ENCODE measurements at regions not wholly inside any gene's neighbourhood (a gene's known extent, or its start where the extent isn't known, plus 50 kb on each side); places are given as distances from the start of the nearest gene placed in this dataset.

DNA sequence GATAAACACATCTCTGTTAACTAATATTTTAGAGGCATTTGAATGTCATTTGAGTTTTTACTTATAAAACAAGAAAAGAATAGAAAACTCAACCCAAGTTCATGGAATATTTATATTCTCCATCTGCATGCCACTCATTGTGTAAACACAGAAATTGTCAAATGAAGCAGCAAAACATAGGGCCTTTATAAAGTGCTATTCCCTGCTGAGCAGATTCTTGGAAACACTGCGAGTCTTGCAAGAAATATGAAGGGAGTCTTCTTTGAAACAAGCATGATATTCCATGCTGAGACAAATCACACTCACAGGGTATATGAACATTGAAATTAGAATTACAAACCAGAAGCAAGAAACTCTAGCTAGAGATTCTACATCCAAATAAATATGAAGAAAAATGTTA lies 655.8 kb downstream of the BRINP3 start:
- DNase-seq, result no peak

DNA sequence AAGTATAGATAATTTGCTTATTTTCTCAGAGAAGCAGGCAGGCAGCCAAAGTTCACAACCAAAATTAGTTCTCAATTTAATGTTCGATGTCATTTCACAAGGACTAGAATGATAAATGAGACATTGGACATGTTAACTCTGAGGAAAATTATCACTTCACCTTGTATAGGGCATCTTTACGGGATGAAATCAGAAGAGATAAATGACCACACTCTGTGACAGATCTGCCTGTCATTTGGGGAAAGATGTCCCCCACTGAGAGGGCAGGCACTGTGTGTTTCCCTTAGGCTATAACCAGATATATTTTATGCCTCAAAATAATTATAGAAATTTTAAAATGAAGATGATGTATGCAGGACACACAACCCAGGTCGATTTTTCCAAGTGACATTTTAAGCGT lies 642.9 kb downstream of the BRINP3 start:
- DNase-seq, result no peak

DNA sequence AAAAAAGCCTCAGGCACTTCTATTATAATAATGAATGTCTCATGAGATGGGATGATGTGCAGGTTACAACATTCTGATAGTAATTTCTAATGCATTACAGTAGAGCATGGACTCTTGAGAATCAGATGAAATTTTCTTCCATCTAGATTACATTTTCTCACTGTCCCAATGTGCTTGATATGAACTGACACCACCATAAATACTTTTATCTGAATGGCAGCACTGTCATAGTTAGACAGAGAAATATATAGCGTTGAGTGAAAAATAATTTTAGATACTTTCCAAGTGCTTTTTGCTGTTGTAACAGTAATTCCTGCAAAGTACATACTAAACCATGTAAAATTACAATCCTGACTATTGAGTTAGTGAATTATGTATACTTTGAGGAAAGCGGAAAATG lies 630.1 kb downstream of the BRINP3 start:
- no peak for DNase-seq

DNA sequence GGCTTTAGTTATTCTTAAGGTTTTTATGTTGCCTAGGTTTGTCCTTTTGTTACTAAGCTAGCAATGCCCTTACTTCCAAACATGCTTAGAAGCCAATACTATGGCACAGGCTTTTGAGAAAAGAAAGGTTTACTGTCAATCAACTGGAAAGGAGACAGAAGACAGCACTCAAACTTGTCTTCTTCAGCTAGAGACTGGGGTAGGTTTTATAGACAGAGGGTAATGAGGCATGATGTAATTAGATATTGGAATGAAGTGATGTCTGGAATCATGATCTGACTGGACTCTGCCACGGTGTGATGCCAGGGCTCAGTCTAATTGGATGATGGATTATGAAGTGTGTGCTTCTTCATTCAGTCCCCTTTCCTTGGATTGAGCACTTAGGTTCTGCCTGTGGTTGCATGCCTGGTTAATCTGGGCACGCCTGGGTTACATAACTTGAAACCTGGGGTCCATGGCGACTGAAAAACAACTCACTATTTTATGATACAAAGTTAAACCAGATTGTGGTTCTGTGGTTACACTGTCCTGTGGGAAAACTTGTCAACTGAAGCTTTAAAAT lies 625.8 kb downstream of the BRINP3 start:
- DNase-seq, result no peak

DNA sequence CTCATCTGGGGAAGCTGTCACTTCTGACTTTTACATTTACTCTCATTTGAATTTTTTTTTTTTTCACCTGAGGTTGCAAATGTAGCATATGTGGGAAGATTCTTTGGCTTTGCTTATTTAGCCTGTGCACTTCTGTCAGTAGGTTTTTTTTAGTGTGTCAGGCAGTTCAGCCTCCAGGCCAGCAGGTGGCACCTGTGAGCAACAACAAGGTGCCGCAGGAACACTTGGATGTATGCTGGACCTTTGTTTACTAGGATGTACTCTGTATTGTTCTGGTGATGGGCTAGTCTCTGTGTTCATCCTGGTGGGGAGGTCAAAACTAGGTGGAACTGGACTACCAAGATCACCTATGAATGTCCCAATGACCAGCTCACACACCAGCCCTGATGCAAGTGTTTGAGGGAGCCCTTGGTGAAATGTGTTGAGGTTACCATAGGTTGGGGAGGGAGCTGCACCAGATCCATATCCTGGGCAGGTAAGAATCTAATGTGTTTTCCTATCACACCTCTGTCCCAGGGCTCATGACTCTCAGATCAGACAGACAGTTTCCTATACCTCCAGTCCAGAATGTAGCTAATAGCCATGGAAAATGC lies 618.2 kb downstream of the BRINP3 start:
- DNase-seq, result no peak

DNA sequence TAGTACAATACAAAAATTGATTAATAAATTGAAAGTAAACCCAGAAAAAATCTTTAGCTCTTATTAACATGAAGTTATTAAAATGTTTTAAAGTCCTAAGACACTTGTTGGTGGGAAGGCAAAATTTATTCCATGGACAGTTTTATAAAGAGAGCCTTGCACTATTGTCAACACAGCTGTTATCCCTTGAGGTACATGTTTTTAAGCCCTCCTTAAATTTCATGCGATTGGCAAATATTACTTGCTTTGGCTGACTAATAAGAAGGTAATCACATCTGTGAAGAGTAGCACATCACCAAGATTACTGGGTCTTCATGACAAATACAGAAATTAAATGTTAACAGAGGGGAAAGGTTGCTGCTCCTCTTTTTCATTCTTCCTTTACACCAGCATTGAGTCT lies 611.1 kb downstream of the BRINP3 start:
- DNase-seq, result no peak

DNA sequence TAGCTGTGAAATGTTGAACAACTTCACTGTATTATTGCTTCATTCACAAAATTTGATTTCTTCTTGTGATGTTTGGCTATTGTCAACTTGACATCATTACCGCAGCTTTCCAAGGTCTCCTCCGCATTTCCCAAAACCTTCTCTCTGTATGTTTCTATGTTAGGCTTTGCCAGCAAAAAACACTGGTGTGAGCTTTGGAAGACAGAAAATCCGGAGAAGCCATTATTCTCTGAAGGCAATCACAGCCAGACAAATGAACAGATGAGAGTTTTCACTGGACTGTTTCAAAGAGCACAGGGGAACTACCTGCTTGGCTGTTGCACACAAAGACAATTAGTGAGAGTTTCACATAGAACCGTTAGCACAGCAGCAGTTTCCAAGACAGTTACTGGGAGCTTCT lies 609.6 kb downstream of the BRINP3 start:
- DNase-seq, result no peak

DNA sequence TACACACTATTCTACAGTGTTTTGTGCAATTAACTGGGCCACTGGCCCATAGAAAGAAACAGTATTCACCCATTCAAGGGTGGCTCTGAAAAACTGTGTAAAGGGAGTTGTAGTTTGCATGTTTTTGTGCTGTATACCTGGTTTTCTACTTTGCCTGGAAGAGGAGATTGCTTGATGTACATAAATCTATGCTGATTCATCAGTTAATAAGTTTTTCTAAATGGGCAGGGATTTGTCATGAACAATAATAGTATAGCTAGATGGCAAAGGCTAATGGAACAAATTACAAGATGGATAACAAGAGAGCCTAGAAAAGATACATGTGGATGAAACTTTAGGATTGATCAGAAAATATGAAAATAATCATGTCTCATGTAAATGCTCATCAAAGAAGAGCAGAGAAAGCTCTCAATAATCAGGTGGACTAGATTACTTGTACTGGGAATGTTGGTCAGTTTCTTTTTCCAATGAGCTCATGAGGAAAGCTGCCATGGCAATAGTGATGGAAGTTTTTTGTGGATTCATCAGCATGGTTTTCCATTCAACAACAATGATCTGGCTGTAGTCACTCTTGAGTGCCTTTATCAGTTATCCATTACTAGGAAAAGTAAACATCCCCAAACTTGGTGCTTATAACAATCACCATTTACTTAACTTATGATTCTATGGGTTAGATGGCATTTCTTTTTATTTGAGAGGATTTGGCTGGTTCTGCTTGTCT lies 602.8 kb downstream of the BRINP3 start:
- no peak for DNase-seq

DNA sequence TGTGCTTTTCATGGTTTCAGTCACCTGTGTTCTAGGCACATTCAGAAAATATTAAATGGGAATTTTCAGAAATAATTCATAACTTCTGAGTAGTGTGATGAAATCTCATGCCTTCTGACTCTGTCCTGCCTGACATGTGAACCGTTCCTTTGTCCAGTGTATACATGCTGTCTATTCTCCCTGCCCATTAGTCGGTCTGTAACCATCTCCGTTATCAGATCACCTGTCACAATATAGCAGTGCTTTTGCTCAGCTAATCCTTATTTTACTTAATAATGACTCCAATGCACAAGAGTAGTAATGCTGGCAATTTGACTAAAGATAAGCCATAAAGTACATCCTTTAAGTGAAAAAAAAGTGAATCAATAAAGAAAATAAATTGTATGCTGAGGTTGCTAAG lies 597.5 kb downstream of the BRINP3 start:
- no peak for DNase-seq

DNA sequence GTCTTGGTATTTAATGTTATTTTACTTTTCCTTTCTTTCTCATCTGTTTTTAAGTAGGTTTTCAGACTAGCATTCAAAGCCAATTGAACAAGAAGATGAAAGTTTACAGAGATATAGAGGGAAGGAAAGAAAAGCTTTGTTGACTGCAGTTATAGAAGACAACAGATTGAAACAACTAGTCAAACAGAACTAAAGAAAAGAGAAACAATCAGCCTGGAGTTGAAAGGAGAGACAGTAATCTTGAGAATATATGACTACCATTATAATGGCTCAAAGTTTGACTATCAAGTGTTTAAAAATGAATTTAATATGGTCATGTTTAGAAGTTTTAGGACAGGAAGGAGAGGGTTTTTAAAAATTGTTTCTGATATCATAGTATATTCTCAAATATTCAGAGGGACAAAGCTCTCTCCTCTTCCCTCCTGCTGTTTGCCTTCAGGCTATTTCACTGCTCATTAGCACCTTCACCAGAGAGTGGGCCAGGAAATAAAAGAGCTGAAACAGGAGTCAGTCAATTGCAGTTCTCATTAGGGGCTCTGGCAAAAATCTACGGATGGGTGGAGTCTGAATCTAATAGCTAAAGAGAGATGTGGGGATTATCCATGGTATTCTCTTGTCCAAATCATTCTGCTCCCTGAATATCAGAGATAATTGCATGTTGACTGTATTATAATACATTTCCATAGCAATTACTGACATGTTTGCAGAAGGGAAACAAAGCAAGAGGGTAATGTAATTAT lies 577.8 kb downstream of the BRINP3 start:
- peak; percentile 12 to 17 for DNase-seq

DNA sequence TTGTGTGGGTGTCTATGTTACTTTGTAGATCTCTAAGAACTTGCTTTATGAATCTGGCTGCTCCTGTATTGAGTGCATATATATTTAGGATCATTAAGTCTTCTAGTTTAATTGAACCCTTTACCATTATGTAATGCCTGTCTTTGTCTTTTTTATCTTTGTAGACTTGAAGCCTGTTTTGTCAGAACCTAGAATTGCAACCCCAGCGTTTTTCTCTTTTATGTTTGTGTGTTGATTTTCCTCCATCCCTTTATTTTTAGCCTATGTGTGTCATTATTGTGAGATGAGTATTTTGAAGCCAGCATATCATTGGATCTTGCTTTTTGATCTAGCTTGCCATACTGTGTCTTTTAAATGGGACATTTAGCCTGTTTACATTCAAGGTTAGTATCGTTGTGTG lies 573.2 kb downstream of the BRINP3 start:
- DNase-seq, result no peak

DNA sequence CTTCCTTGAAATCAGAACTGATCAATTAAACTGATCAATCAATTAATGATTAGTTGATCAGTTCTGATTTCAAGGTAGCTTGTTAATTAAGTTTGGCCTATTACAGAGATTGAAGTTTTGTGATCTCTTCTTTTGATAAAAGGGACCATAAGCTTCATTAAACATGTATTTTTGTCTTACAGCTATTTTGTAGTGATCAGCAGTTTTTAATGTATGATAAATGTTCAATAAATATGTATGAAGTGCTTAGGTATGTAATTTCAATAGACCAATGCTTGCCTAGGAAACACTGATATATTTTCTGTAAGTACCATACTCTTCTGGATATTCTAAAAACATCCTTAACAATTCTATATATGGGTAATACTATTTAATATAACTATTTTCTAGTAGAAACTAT lies 569.6 kb downstream of the BRINP3 start:
- no peak for DNase-seq

DNA sequence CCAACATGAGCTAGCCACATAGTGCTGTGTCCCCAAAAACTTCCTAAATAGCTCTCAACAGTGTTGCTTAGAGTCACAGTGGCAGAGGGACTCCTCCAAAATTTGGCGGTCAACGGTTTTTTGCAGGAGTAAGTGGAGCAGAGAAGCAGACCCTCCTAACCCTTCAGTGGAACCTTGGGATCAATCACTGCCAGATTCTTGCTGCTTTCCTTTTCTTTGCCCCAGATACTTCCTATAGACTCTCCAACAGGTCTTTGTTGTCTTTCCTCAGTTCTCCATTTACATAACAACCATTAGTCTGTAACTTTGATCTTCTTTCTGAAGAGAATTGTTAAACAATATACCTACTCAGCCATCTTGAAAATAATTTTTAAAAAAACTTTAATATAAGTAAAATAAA lies 556.1 kb downstream of the BRINP3 start:
- DNase-seq, result no peak

DNA sequence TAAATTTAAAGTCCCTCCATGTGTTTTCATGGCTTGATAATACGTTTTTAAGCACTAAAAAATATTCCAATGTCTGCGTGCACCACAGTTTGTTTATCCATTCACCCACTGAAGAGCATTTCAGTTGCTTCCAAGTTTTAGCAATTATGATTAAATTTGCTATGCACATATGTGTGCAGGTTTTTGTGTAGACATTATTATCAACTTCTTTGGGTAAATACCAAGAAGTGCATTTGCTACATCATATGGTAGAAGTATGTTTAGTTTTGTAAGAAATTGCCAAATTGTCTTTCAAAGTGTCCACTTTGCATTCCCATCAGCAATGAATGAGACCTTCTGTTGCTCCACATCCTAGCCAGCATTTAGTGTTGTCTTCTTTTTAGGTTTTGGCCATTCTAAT lies 550.0 kb downstream of the BRINP3 start:
- DNase-seq, result no peak

DNA sequence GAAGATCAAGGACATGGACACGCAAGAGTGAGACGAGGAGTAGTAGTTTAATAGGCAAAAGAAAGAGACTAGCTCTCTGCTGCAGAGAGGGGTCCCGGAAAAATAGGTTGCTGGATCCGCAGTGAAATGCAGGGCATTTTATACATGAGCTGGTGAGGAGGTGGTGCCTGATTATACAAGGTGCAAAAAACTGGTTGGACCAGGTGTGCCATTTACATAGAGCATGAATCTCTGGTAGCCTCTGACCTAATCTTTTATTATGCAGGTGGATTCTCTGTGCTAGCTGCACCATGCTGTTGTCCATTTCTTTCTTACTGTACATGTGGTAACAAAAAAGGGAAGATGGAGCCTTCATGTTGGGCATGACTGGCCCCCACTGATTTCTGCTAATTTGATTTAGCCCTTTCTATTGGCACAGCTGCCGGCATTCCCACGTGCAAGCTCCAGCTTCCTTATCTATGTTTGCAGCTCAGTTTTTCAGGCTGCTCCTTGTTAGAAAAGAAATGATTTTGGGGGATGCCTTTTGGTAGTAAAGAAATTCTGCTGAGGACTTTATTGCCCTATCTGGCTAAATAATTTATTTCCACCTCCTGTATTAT lies 548.1 kb downstream of the BRINP3 start:
- no peak for DNase-seq

DNA sequence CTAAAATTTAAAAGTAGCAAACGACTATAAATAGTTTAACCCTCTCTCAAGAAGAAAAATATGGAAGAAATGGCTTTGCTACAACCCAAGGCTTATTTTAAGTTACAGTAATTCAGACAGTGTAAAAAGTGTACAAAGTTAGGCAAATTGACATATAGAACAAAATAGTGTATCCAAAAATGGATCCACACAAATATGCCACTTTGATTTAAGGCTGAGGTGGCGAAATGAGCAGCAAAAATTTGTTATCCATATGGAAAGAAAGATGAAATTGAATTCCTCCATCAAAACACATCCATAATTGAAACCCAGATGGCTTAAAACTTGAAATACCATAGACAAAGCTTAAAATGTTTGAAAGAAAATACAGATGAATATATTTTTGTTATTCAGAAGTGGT lies 540.8 kb downstream of the BRINP3 start:
- DNase-seq, result no peak

DNA sequence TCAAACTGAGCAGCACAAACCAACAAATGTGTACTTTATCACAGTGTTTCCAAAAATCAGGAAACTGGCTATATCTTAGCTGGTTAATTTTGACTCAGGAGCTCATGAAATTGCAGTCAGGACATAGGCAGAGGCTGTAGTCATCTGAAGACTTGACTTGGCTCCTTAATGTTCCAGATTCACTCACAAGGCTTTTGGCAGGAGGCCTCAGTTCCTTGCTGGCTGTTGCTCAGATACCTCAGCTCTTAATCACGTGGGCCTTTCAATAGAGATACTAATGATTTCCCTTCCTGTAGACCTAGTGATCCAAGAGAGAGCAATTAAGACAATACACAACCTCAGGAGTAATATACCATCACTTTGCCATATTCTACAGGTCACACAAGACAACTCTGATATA lies 537.7 kb downstream of the BRINP3 start:
- no peak for DNase-seq

DNA sequence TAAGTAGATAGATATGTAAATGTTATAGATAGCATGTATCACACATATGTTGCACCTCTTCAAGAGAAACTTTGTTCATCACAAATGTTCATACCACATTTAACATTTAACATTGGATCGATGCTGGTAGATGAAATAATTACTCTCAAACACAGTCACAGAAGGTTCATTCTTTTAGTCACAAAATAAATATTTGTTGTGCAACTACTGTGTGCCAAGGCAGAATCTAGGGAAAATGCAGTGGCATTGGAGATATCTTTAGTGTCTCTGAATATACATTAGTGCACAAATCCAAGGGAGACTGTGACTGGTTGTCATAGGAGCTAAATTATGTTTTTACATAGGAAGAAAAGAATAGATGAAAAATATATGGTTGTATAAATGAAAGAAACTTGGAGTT lies 535.7 kb downstream of the BRINP3 start:
- DNase-seq, result no peak

DNA sequence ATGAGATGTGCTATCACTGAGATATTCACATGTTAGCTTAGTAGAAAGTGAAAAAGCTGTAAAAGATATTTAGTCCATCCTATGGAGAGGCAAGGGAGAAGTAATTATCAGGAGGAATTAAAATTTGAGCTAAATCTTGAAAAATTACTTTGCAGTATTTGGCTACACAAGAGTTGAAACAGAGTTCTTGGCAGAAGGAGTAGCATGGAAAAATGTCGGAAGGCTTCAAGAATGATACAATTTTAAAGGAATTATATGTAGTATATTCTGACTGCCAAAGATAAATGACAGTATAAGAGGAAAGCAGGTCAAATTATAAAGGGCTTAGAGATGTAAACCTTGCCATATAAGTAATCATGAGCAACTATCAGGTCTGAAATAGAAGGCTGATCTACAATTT lies 518.9 kb downstream of the BRINP3 start:
- DNase-seq, result no peak

DNA sequence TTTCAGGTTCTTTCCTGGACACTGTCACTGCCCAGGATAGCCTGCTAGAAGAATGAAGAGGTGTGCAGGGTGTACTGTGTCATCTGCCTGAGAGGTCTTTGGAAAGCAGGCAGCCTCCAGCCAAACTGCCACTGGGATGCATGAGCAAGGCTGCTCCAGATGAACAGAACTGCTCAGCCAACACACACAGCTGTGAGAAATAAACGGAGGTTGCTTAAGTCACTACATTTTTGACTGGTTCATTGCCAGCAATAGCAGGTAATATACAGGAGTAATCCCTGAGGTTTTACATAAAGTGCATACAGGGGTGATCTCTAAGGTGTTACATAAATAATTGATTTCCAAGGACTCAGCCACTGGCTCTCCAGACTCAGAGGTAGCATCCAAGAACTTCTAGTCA lies 516.9 kb downstream of the BRINP3 start:
- DNase-seq, result peak; percentile 5 to 6

DNA sequence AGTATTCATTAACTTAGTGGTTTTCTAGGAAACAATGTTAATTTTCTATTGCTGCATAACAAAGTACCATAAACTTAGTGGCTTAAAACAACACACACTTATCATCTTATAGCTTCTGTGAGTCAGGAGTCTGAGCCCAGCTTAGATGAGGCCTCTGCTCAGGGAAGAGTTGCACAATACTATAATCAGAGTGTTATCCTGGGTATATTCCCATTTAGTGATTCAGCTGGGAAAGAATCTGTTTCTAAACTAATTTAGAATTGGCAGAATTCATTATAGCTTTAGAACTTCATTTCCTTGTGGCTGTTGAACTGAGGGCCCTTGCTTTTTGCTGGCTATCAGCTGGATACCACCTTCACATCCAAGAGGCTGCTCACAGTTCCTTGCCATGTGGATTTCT lies 515.5 kb downstream of the BRINP3 start:
- peak; percentile 16 for DNase-seq

Data from right lung (tissue), 2 donors.